ENCODE measurements at regions not wholly inside any gene's neighbourhood (a gene's known extent, or its start where the extent isn't known, plus 50 kb on each side); places are given as distances from the start of the nearest gene placed in this dataset.

GRCh38 chr16:35295856-35296255, 1836.4 kb downstream of the TP53TG3F start:
- H3K9me3 ChIP-seq, result no peaks in the 10 kb centered on the region
- intact Hi-C loops (cut with DNase I), result no loop called here
- no peak overlapping the region for H3K4me3 ChIP-seq
- TF ChIP-seq CTCF (IDR thresholded peaks at IDR 0.05), result no peak
- no peak overlapping the region for H3K27ac ChIP-seq
- no peaks in the 10 kb centered on the region for H3K27me3 ChIP-seq (ENCODE audit: insufficient read depth in 3 of 3, low read length in 2 of 3)
- no peak for DNase-seq
- 44 to 59% (median 53%) methylated on average over 3 of the region's 3 CpGs for WGBS, 3 donors
- no peaks in the 10 kb centered on the region for H3K36me3 ChIP-seq (ENCODE audit: insufficient read depth in 1 of 2, low read depth in 1 of 2)
- no peak for ATAC-seq
- no peaks in the 10 kb centered on the region for H3K4me1 ChIP-seq

- Histone ChIP-seq H3K36me3 (ENCODE audit: insufficient read depth in 1 of 2, low read depth in 1 of 2) (no peaks in the 10 kb centered on the region), H3K4me1 (no peaks in the 10 kb centered on the region), H3K4me3 (no peak overlapping the region), H3K9me3 (no peaks in the 10 kb centered on the region), H3K27me3 (ENCODE audit: insufficient read depth in 3 of 3, low read length in 2 of 3) (no peaks in the 10 kb centered on the region), H3K27ac (no peak overlapping the region)
- ATAC-seq, result peak in 1 of 4 donors; percentile 49
- TF ChIP-seq CTCF (IDR thresholded peaks at IDR 0.05), result no peak
- intact Hi-C loops (cut with DNase I), result no loop called here
- 53 to 66% (median 57%) methylated on average over 2 of the region's 2 CpGs for WGBS, 3 donors
- no peak for DNase-seq
Measured at GRCh38 chr16:35296962-35297653, 1837.7 kb downstream of the TP53TG3F start.

GRCh38 chr16:35298460-35299243, 1839.2 kb downstream of the TP53TG3F start:
- intact Hi-C loops (cut with DNase I), result no loop called here
- Histone ChIP-seq H3K27me3 (ENCODE audit: insufficient read depth in 3 of 3, low read length in 2 of 3) (no peaks in the 10 kb centered on the region), H3K27ac (no peak overlapping the region), H3K9me3 (no peaks in the 10 kb centered on the region), H3K4me3 (no peak overlapping the region), H3K4me1 (no peaks in the 10 kb centered on the region), H3K36me3 (ENCODE audit: insufficient read depth in 1 of 2, low read depth in 1 of 2) (no peaks in the 10 kb centered on the region)
- no peak for TF ChIP-seq CTCF (IDR thresholded peaks at IDR 0.05)
- WGBS, 3 donors, result 49 to 68% (median 55%) methylated on average over 2 of the region's 2 CpGs
- ATAC-seq, result no peak
- no peak for DNase-seq

- intact Hi-C loops (cut with DNase I), result no loop called here
- WGBS, 3 donors, result 31 to 40% (median 37%) methylated on average over 1 of the region's 1 CpG
- ATAC-seq, result no peak
- Histone ChIP-seq H3K27ac (no peak overlapping the region), H3K4me3 (no peak overlapping the region), H3K36me3 (ENCODE audit: insufficient read depth in 1 of 2, low read depth in 1 of 2) (no peaks in the 10 kb centered on the region), H3K4me1 (no peaks in the 10 kb centered on the region), H3K27me3 (ENCODE audit: insufficient read depth in 3 of 3, low read length in 2 of 3) (no peaks in the 10 kb centered on the region), H3K9me3 (no peaks in the 10 kb centered on the region)
- DNase-seq, result no peak
- TF ChIP-seq CTCF (IDR thresholded peaks at IDR 0.05), result no peak
Measured at GRCh38 chr16:35302859-35303258, 1843.4 kb downstream of the TP53TG3F start.
